ENCODE measurements at regions not wholly inside any gene's neighbourhood (a gene's known extent, or its start where the extent isn't known, plus 50 kb on each side); places are given as distances from the start of the nearest gene placed in this dataset.

DNA sequence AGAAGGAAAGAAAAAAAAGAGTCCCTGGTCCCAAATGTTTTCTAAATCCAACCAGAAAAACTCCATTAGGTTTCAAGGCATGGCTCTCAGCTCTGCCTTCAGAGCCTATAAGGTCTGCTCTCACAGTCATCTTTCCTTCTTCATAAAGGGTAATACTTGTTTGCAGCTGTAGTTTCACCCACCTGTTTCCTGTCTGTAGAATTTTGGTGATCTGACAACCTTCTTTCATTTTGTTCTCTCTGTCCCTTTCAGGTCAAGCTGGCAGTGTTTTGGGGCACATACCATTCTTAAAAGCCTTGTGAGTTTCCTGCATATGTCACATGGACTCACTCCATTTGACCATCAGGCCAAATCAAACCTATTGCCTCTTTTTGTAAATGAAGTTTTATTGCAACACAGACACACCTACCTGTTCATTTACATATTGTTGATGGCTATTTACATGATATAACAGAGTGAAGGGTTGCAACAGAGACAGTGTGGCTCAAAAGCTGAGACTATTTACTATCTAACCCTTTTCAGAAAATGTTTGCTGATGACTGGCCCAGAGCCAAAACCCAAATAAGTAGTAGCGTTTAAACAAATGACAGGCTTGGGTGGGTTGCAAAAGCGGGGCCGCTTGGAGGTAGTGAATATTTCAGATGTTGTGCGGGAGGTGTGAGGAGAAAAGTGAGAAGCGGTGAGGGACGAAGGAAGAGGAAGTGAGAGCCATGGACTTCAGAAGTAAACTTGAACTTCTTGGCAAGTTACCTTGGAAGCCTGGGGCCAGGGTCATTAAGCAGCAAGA lies 292.7 kb upstream of the PROK2 start:
- no peak for TF ChIP-seq CTCF (IDR thresholded peaks at IDR 0.05; ENCODE audit: low read length)
- no peak for TF ChIP-seq EZH2phosphoT487 (IDR thresholded peaks at IDR 0.05; ENCODE audit: low read length)
- TF ChIP-seq EZH2 (optimal IDR thresholded peaks at IDR 0.05; ENCODE audit: low read depth, low read length), result no peak
